Spleen (tissue), 7 donors: ENCODE measurements at regions not wholly inside any gene's neighbourhood (a gene's known extent, or its start where the extent isn't known, plus 50 kb on each side); places are given as distances from the start of the nearest gene placed in this dataset.

ENCODE experiments used
- CTCF ChIP-seq, 11 experiments: fragments of 200-600 bp in 7 of 11; fragments of 450-650 bp in 4 of 11; sonication (generic) in 4 of 11; IDR thresholded peaks in 8 of 11; conservative IDR thresholded peaks in 3 of 11; 1 replicate in 7 of 11; 2 replicates in 4 of 11; pipeline versions ENCODE4 v1.4.0 to v1.8.0; 2016 to 2021; ENCODE audit warnings: antibody characterized with exemption in 11 of 11, inconsistent platforms in 4 of 11, mild to moderate bottlenecking in 1 of 11
- POLR2A ChIP-seq, 3 donors: fragments of 450-650 bp; IDR thresholded peaks; one replicate each; pipeline ENCODE4 v1.5.1; 2017; ENCODE audit warnings: antibody characterized with exemption in 3 of 3, mild to moderate bottlenecking in 1 of 3
- POLR2AphosphoS5 ChIP-seq, 3 donors: sonication (generic); formaldehyde crosslinking; IDR thresholded peaks; one replicate each; pipeline ENCODE4 v1.5.1; 2017; ENCODE audit warnings: antibody characterized with exemption in 3 of 3
- donor health status: DM: no; HTN: no; CAD: no; lungs with moderate emphysema.
- donor health status: DM: no; HTN: no; CAD: no.
- donor health status: DM: no; HTN: no; CAD: no.

GRCh38 chr5:104372796-104373195, 810.2 kb upstream of the NUDT12 start:
- TF ChIP-seq POLR2A (IDR thresholded peaks at IDR 0.05) (no peak), CTCF (IDR thresholded peaks at IDR 0.05 in 8 of 11, conservative IDR thresholded peaks at IDR 0.05 in 3 of 11) (no peak), POLR2AphosphoS5 (IDR thresholded peaks at IDR 0.05) (no peak)
